Skin epidermis (tissue), 12 donors: ENCODE measurements at regions not wholly inside any gene's neighbourhood (a gene's known extent, or its start where the extent isn't known, plus 50 kb on each side); places are given as distances from the start of the nearest gene placed in this dataset.
A peak's percentile ranks its signal among the peaks of the same experiment; 100 is the strongest.

Experiments
- H3K27ac ChIP-seq, 21 experiments: fragments of 200-600 bp; sonication (generic) in 11 of 21; one replicate each; pipeline ENCODE4 v1.5.0; 2020; ENCODE audit warnings: mild to moderate bottlenecking in 3 of 21, inconsistent platforms in 2 of 21, moderate library complexity in 2 of 21
- H3K4me3 ChIP-seq, 7 experiments: fragments of 200-600 bp; sonication (generic) in 2 of 7; one replicate each; pipeline ENCODE4 v1.5.0; 2020; ENCODE audit warnings: inconsistent platforms in 2 of 7, mild to moderate bottlenecking in 2 of 7, moderate library complexity in 1 of 7

GRCh38 chr22:27470169-27470772 is 331.3 kb downstream of the MN1 start:
- Histone ChIP-seq H3K27ac (no peak overlapping the region), H3K4me3 (no peak overlapping the region)

- H3K27ac ChIP-seq: peak overlapping the region in 8 of 21 experiments; percentile 3 to 60 (median 40)
- no peak overlapping the region for H3K4me3 ChIP-seq
These were observed 328.6 kb downstream of the MN1 start for GRCh38 chr22:27472975-27473374.

- Histone ChIP-seq H3K27ac (peak overlapping the region in 17 of 21 experiments; percentile 6 to 79 (median 52)), H3K4me3 (no peak overlapping the region)
These were observed 328.0 kb downstream of the MN1 start for GRCh38 chr22:27473533-27473932.

- no peak overlapping the region for H3K4me3 ChIP-seq
- peak overlapping the region in 15 of 21 experiments; percentile 4 to 79 (median 54) for H3K27ac ChIP-seq
These were observed 327.4 kb downstream of the MN1 start for GRCh38 chr22:27474112-27474571.

- H3K27ac ChIP-seq: peak overlapping the region in 16 of 21 experiments; percentile 9 to 79 (median 48)
These were observed 326.6 kb downstream of the MN1 start for GRCh38 chr22:27474711-27475547.

GRCh38 chr22:27475548-27475897 is 326.0 kb downstream of the MN1 start:
- Histone ChIP-seq H3K4me3 (no peak overlapping the region), H3K27ac (peak overlapping the region in 13 of 21 experiments; percentile 0 to 72 (median 28))

More at GRCh38 chr22:27474711-27475547, 326.6 kb downstream of the MN1 start:
- H3K4me3 ChIP-seq: no peak overlapping the region

- Histone ChIP-seq H3K4me3 (no peak overlapping the region), H3K27ac (peak overlapping the region in 8 of 21 experiments; percentile 6 to 72 (median 41))
These were observed 325.2 kb downstream of the MN1 start for GRCh38 chr22:27476318-27476717.

GRCh38 chr22:27476729-27477128 is 324.8 kb downstream of the MN1 start:
- H3K4me3 ChIP-seq: no peak overlapping the region
- peak overlapping the region in 5 of 21 experiments; percentile 42 to 72 (median 49) for H3K27ac ChIP-seq

GRCh38 chr22:27477171-27477570 is 324.4 kb downstream of the MN1 start:
- H3K27ac ChIP-seq: peak overlapping the region in 4 of 21 experiments; percentile 42 to 72 (median 53)
- H3K4me3 ChIP-seq: no peak overlapping the region

GRCh38 chr22:27480487-27480886 is 321.1 kb downstream of the MN1 start:
- H3K27ac ChIP-seq: no peak overlapping the region

GRCh38 chr22:27482402-27482801 is 319.2 kb downstream of the MN1 start:
- no peak overlapping the region for H3K4me3 ChIP-seq
- H3K27ac ChIP-seq: no peak overlapping the region

More at GRCh38 chr22:27480487-27480886, 321.1 kb downstream of the MN1 start:
- H3K4me3 ChIP-seq: no peak overlapping the region

- no peak overlapping the region for H3K4me3 ChIP-seq
- no peak overlapping the region for H3K27ac ChIP-seq
These were observed 318.3 kb downstream of the MN1 start for GRCh38 chr22:27483095-27483785.

GRCh38 chr22:27485842-27486241 is 315.7 kb downstream of the MN1 start:
- H3K27ac ChIP-seq: no peak overlapping the region
- H3K4me3 ChIP-seq: no peak overlapping the region

GRCh38 chr22:27487600-27488452 is 313.7 kb downstream of the MN1 start:
- no peak overlapping the region for H3K4me3 ChIP-seq
- H3K27ac ChIP-seq: no peak overlapping the region

GRCh38 chr22:27488456-27489177 is 312.9 kb downstream of the MN1 start:
- H3K27ac ChIP-seq: no peak overlapping the region
- no peak overlapping the region for H3K4me3 ChIP-seq

- Histone ChIP-seq H3K27ac (no peak overlapping the region), H3K4me3 (no peak overlapping the region)
These were observed 312.3 kb downstream of the MN1 start for GRCh38 chr22:27489178-27489675.

GRCh38 chr22:27490080-27490479 is 311.5 kb downstream of the MN1 start:
- H3K27ac ChIP-seq: no peak overlapping the region

GRCh38 chr22:27491888-27492287 is 309.7 kb downstream of the MN1 start:
- H3K27ac ChIP-seq: no peak overlapping the region
- no peak overlapping the region for H3K4me3 ChIP-seq

More at GRCh38 chr22:27490080-27490479, 311.5 kb downstream of the MN1 start:
- H3K4me3 ChIP-seq: no peak overlapping the region
